Vagina (tissue), 2 donors: ENCODE measurements at regions not wholly inside any gene's neighbourhood (a gene's known extent, or its start where the extent isn't known, plus 50 kb on each side); places are given as distances from the start of the nearest gene placed in this dataset.

Experiments used
- CTCF ChIP-seq, 3 experiments: fragments of 450-650 bp in 2 of 3; fragments of 200-600 bp in 1 of 3; sonication (generic) in 1 of 3; IDR thresholded peaks; one replicate each; pipeline ENCODE4 v1.5.1; 2017 to 2019; ENCODE audit warnings: antibody characterized with exemption in 3 of 3, mild to moderate bottlenecking in 2 of 3, moderate library complexity in 2 of 3
- POLR2AphosphoS5 ChIP-seq, 2 donors: sonication (generic); formaldehyde crosslinking; IDR thresholded peaks; one replicate each; pipeline ENCODE4 v1.9.0; 2017; ENCODE audit warnings: antibody characterized with exemption in 2 of 2, mild to moderate bottlenecking in 2 of 2, low read depth in 1 of 2; ENCODE audit not compliant: insufficient read depth in 1 of 2

- TF ChIP-seq CTCF (IDR thresholded peaks at IDR 0.05) (no peak), POLR2AphosphoS5 (IDR thresholded peaks at IDR 0.05; ENCODE audit: insufficient read depth in 1 of 2, low read depth in 1 of 2) (no peak)
Observed at GRCh38 chr6:98539741-98540140, 294.6 kb upstream of the POU3F2 start.
